ENCODE measurements at regions not wholly inside any gene's neighbourhood (a gene's known extent, or its start where the extent isn't known, plus 50 kb on each side); places are given as distances from the start of the nearest gene placed in this dataset.

DNA sequence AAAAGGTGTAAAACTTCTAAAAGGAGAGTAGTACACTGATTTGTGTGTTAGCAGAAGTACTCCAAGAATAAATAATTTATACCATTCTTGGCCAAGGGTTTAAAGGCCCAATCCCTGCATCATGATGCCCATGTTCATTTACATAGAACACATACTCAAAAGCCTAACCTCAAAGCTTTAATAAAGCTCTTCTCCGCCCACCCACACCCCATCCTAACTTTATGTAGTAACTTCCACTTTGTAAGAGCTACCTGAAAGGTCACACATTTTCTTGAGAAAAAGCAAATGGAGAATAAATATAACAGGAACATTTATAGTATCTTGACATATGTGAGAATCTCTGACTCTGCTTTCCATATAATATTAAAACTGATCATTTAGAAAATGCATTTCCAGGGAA is 148.8 kb upstream of the FREM1 start:
- TF ChIP-seq, protein P1, sequence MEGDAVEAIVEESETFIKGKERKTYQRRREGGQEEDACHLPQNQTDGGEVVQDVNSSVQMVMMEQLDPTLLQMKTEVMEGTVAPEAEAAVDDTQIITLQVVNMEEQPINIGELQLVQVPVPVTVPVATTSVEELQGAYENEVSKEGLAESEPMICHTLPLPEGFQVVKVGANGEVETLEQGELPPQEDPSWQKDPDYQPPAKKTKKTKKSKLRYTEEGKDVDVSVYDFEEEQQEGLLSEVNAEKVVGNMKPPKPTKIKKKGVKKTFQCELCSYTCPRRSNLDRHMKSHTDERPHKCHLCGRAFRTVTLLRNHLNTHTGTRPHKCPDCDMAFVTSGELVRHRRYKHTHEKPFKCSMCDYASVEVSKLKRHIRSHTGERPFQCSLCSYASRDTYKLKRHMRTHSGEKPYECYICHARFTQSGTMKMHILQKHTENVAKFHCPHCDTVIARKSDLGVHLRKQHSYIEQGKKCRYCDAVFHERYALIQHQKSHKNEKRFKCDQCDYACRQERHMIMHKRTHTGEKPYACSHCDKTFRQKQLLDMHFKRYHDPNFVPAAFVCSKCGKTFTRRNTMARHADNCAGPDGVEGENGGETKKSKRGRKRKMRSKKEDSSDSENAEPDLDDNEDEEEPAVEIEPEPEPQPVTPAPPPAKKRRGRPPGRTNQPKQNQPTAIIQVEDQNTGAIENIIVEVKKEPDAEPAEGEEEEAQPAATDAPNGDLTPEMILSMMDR (IDR thresholded peaks at IDR 0.05 in 4 of 5, conservative IDR thresholded peaks at IDR 0.05 in 1 of 5) = no peak
- TF ChIP-seq POLR2A (IDR thresholded peaks at IDR 0.05) = no peak
